Progenitor cell of endocrine pancreas (in vitro differentiated cells): ENCODE measurements at regions not wholly inside any gene's neighbourhood (a gene's known extent, or its start where the extent isn't known, plus 50 kb on each side); places are given as distances from the start of the nearest gene placed in this dataset.

ENCODE experiments used
- DNase-seq: peaks from one replicate; pipeline ENCODE4 v3.0.0; 2021; ENCODE audit warnings: low spot score; ENCODE audit not compliant: unreplicated experiment
- H3K27ac Mint-ChIP-seq: 2 replicates; pipeline ENCODE4 v1.8.0; 2021; ENCODE audit warnings: mild to moderate bottlenecking, moderate library complexity, mixed read lengths
- H3K27me3 Mint-ChIP-seq: 2 replicates; pipeline ENCODE4 v1.8.0; 2021; ENCODE audit warnings: mixed read lengths
- H3K36me3 Mint-ChIP-seq: 2 replicates; pipeline ENCODE4 v1.8.0; 2022; ENCODE audit warnings: mixed read lengths; ENCODE audit not compliant: insufficient read depth
- H3K4me1 Mint-ChIP-seq: 2 replicates; pipeline ENCODE4 v1.8.0; 2021; ENCODE audit warnings: low read depth, mixed read lengths
- H3K4me3 Mint-ChIP-seq: 2 replicates; pipeline ENCODE4 v1.8.0; 2021; ENCODE audit warnings: low read depth, mild to moderate bottlenecking, moderate library complexity, mixed read lengths
- H3K9me3 Mint-ChIP-seq: 2 replicates; pipeline ENCODE4 v1.8.0; 2021; ENCODE audit warnings: low read depth, mixed read lengths
- CTCF ChIP-seq: fragments of 200-600 bp; sonication (generic); IDR thresholded peaks from one replicate; pipeline ENCODE4 v1.5.0; 2021; ENCODE audit warnings: antibody characterized with exemption, mild to moderate bottlenecking; ENCODE audit not compliant: unreplicated experiment

DNA sequence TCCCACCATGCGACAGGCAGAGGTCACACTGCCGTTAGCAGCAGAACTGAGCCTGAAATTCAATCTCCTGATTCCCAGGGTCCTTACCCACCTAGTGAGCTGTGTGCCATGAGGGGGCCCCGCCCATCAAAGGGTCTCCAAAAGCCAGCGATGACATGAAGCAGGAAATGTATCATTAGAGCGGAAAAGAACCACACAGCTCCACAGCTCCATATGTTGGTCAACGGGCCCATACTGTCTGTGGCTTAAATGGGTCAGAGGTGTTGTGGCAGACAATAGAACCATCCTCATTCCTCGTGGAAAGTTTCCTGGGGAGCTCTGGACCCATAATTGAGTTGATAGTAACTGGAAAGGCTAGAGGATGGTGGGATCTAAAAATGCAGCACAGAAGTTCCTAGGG lies 68.1 kb upstream of the PODXL start:
- TF ChIP-seq CTCF, result no peak
- no peak for DNase-seq
- no peak overlapping the region for H3K27ac Mint-ChIP-seq
- no peak overlapping the region for H3K4me3 Mint-ChIP-seq
- H3K27me3 Mint-ChIP-seq, result peaks cover 34% of the 10 kb centered on the region
- H3K36me3 Mint-ChIP-seq, result no peaks in the 10 kb centered on the region
- H3K9me3 Mint-ChIP-seq, result no peaks in the 10 kb centered on the region
- H3K4me1 Mint-ChIP-seq, result peaks cover 11% of the 10 kb centered on the region

GRCh38 chr7:131623154-131623553 lies 66.7 kb upstream of the PODXL start:
- H3K9me3 Mint-ChIP-seq, result no peaks in the 10 kb centered on the region
- peaks cover 11% of the 10 kb centered on the region for H3K4me1 Mint-ChIP-seq
- no peak overlapping the region for H3K27ac Mint-ChIP-seq
- DNase-seq, result no peak
- no peak overlapping the region for H3K4me3 Mint-ChIP-seq
- H3K27me3 Mint-ChIP-seq, result peaks cover 30% of the 10 kb centered on the region
- no peak for TF ChIP-seq CTCF
- H3K36me3 Mint-ChIP-seq, result no peaks in the 10 kb centered on the region

GRCh38 chr7:131621652-131622051 lies 65.2 kb upstream of the PODXL start:
- Mint-ChIP-seq H3K4me1 (peaks cover 10% of the 10 kb centered on the region), H3K9me3 (no peaks in the 10 kb centered on the region), H3K27ac (no peak overlapping the region), H3K36me3 (no peaks in the 10 kb centered on the region), H3K4me3 (no peak overlapping the region), H3K27me3 (peaks cover 35% of the 10 kb centered on the region)
- no peak for DNase-seq
- no peak for TF ChIP-seq CTCF

GRCh38 chr7:131620673-131621609 lies 64.5 kb upstream of the PODXL start:
- peak overlapping the region; percentile 0 for H3K27ac Mint-ChIP-seq
- H3K9me3 Mint-ChIP-seq, result no peaks in the 10 kb centered on the region
- DNase-seq, result no peak
- TF ChIP-seq CTCF, result no peak
- peaks cover 5% of the 10 kb centered on the region for H3K4me1 Mint-ChIP-seq
- H3K36me3 Mint-ChIP-seq, result no peaks in the 10 kb centered on the region
- H3K4me3 Mint-ChIP-seq, result no peak overlapping the region
- H3K27me3 Mint-ChIP-seq, result peaks cover 35% of the 10 kb centered on the region

DNA sequence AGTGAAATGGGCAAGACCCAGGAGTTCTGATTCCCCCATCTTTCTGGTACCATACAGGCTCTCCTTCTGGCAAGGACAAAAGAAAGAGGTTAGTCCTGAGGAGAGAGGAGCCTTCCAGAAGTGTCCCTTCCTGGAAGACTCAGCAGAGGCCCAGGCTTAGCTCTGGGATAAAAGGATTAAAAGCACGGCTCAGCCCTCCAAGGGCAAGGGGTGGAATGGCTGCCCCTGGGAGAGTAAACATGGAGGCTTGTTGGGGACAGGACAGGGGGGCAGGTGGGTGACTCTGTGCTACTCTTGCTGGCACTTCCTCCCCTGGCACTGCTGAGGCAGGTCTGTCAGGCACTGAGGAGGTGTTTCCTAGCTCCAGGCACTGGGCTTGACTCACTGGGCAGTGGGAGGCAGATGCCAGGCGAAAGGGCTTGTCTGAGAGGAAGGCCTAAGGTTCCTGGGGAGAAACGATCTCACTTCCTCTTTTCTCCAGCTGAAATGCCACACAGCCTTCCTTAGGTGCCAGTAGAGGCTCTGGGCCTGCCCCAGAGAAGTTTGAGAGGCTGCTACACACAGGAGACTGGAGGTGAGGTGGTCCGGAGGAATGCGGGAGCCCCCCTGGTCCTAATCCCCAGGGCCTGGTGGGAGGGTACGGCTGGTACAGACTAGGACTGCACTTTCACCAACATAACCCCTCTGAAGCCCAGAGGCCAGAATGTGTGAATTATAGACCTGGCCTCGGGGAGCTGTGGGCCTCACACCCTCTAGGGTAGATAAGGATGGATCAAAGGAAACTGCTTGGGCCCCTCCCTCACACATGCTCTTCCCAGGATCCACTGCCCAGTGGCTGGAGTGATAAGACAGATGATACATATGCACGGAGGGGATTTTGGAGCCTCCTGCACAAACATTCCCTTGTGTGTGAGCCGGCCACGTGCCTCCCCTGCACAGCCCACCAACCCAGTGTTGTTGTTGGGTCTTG lies 63.2 kb upstream of the PODXL start:
- H3K27ac Mint-ChIP-seq, result no peak overlapping the region

More for the DNA sequence above, 63.2 kb upstream of the PODXL start:
- TF ChIP-seq CTCF, result no peak
- no peak for DNase-seq
- Mint-ChIP-seq H3K4me1 (peaks cover 2% of the 10 kb centered on the region), H3K27me3 (peaks cover 35% of the 10 kb centered on the region), H3K36me3 (no peaks in the 10 kb centered on the region), H3K4me3 (no peak overlapping the region), H3K9me3 (no peaks in the 10 kb centered on the region)
